HG03558 (cell line): ENCODE measurements at regions not wholly inside any gene's neighbourhood (a gene's known extent, or its start where the extent isn't known, plus 50 kb on each side); places are given as distances from the start of the nearest gene placed in this dataset.
"Not testable (repeated sequence)": the region's sequence is repeated elsewhere in the genome, so short reads cannot be mapped to it uniquely, and the experiment has no call there.

Source experiments
- ATAC-seq: cut with Tn5 transposase; IDR thresholded peaks from one replicate; pipeline ENCODE4 v1.9.1; 2021; ENCODE audit warnings: moderate number of reproducible peaks; ENCODE audit not compliant: unreplicated experiment; ENCODE audit errors: extremely low read depth

GRCh38 chr4:75422998-75423397 is 91.2 kb downstream of the RCHY1 start:
- no peak for ATAC-seq

- ATAC-seq = no peak
These were observed 101.5 kb downstream of the RCHY1 start for GRCh38 chr4:75412746-75413145.

DNA sequence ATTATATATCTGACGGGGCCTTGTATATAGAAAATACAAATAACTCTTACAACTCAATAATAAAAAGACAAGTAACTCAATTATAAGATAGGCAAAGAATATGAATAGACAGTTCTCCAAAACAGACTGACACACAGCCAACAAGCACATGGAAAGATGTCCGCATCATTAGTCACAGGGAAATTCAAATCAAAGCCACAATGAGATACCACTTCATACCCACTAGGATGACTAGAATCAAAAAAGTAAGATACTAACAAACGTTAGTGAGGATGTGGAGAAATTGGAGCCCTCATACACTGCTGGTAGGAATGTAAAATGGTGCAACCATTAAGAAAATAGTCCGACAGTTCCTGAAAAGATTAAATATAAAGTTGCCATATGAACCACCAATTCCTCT is 115.7 kb downstream of the RCHY1 start:
- ATAC-seq = no peak

GRCh38 chr4:75391489-75392166 is 122.6 kb downstream of the RCHY1 start:
- no peak for ATAC-seq

DNA sequence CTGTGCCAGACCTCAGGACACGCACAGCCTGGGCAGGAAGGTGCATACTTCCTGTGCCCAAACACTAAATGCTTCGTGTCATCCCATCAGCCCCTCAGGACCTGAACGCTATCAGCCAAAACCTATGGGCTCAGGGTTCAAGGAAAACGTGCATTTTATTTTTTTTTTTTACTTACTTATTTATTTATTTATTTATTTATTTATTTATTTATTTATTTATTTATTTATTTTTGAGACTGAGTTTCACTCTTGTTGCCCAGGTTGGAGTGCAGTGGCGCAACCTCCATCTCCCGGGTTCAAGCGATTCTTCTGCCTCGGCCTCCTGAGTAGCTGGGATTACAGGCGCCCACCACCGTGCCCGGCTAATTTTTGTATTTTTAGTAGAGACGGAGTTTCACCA is 127.8 kb downstream of the RCHY1 start:
- ATAC-seq = not testable (repeated sequence)

DNA sequence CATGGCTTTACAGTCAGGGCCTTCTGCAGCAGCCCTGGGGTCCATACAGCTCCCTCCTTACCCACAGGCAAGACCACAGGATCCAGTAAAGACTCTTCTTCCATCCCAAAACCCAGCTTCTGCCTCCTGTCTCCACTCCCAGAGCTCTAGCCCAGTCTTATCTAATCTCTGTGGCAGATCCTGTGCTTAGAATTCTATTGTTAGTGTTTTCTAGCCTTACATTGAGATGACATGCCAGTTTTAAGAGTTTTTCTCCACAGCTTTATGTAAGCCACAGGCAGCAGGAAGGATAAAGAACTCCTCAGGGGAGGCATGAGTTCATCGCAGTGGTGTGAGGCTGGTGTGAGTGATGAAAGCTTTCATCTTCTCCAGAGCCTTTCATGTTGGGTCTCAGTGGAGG is 129.1 kb downstream of the RCHY1 start:
- ATAC-seq = no peak

GRCh38 chr4:75376543-75376942 is 137.7 kb downstream of the RCHY1 start:
- no peak for ATAC-seq

DNA sequence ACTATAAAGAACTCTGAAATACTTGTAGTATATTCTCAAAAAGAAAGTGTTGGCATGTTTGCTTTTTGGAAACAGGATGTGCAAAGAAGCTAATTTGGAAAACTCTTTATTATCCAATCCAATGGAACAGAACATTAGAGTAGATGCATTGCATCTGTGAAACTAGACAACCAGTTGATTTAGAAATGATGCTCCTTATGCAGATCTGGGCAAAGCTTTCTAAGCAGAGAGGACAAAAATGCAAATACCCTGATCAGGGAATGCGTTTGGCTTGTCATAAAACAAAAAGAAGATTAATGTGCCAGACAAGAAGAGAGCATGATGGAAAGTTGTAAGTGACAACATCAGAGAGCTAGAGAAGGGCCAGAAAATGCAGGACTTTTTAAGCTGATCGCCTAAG is 142.3 kb downstream of the RCHY1 start:
- ATAC-seq = no peak

DNA sequence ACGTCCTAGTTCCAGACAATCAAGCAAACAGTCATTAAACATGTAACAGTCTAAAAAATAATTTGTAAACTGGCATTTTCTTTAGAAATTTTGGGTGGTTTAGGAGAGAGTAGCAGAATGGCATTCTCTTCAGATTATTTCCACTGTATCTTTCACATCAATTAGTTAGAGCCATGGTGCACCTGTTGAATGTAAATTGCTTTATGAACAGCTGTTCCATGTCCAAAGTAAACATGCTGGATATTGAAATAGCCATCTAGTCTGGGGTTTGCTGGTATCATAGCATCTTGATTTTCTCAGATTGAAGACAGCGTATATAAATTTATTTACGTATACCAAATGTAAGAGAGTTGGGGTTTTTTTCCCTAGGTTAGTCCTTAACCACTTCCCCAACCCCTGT is 143.6 kb downstream of the RCHY1 start:
- ATAC-seq = no peak

GRCh38 chr4:75345423-75345822 is 168.8 kb downstream of the RCHY1 start:
- ATAC-seq = no peak

DNA sequence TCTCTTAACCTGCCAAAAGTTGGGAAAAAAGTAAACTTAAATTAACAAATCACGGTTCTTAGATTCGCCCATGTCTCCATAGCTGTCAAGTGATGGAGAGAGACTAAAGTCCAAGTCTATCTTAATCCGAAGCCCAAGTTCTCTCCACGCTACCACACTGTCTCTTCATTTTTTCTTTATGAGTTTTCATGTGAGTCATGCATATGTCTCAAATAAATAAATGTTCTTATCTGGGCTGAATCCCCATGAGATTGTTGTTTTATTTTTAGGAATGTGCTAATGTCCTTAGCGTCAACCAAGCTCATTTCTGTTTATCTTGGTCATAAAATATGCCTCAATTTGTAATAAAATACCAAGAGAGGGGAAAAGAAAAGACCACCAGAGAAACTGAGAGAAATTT is 169.3 kb downstream of the RCHY1 start:
- no peak for ATAC-seq

DNA sequence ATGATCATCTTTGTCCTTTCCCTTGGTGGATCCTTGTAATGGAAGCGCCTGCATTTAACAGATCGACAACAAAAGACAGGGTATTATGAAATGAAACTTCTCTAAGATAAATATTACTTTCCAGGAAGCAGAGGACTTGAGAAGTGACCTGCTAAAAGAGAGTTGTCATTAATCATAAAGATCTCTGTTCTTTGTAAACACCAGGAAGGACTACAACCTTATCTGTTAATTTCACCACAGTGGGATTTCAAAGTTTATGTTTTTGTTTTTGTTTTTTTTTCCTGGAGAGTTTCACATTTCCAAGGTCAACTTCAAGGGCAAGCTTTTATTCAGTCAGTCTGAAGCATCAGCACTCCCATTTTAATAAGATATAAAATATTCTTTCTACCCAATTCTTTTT is 170.9 kb downstream of the RCHY1 start:
- no peak for ATAC-seq

DNA sequence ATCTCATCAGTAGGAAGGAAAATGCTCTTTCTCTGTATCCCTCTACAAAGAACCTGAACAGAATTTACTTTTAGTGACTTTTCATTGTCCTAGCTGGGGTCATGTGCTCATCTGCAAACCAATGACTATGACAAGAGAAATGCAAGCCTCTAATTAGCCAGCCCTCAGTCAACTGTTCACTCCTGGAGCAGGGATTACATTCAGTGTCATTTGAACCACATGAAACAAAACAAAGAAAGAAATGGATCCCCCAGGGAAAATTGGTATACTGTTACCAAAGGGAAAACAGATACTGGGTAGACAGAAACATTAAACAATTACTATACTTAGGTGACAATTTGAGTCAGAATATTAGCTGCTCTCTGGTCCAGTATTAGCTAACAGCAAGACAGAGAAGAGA is 173.6 kb downstream of the RCHY1 start:
- ATAC-seq = no peak

- no peak for ATAC-seq
These were observed 175.8 kb downstream of the RCHY1 start for GRCh38 chr4:75338352-75338880.

- no peak for ATAC-seq
These were observed 186.2 kb downstream of the RCHY1 start for GRCh38 chr4:75327804-75328512.

- no peak for ATAC-seq
These were observed 188.8 kb downstream of the RCHY1 start for GRCh38 chr4:75325318-75325979.

DNA sequence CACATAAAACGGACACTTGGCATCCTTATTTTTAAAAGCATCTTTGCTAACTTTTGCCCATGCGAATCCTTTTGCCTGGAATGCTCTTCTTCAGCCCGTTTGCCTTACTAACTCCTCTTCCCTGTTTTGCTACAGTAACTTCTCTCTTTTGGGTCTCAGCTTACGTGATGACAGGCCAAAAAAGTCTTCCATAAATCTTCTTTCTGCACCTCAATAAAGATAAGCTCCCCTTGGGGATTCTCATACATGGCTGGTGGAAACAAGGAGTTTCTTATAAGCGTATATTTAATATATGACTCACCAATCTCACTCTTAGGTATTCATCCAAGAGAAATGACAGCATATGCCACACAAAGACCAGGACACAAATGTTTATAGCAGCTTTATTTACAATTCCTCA is 192.7 kb downstream of the RCHY1 start:
- no peak for ATAC-seq

GRCh38 chr4:75317641-75318040 is 196.6 kb downstream of the RCHY1 start:
- ATAC-seq = not testable (repeated sequence)

GRCh38 chr4:75308049-75308448 is 206.2 kb downstream of the RCHY1 start:
- no peak for ATAC-seq

DNA sequence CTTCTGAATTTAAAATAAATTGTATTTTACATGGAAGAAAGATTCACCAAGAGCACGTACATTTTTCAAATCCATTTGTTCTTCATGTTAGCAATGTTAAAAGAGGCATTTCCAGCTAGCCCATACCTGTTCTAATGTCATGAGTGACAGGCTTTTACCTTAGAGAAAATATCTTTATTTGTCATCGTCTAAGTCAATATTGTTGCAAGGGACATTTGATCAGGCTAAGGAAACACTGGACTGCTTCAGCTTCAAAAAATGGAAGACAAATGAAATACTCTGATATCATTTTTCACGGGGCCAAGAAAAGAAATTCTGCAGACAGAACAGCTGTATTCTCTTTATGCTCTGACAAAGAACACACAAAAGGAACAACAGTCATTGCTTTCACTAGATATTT is 207.7 kb downstream of the RCHY1 start:
- ATAC-seq = no peak

DNA sequence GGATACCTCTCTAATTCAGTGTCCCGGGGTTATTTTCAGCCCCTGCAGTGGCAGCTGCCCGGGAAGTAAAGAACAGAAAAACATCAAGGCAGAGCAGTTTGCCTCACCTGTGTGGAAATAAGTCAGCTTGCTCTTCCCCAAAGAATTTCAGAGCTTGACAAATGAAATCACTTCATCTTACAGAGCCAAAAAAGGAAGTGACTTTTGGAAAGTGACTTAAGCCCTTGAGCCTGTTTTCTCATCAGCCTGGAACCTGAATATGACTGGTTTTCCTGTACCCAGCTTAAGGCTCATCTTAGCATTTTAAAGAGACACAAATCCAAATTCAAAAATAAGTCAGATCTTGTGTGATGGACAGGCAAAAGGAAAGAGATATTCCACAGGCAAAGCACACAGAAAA is 211.6 kb downstream of the RCHY1 start:
- ATAC-seq = no peak
